ENCODE measurements at regions not wholly inside any gene's neighbourhood (a gene's known extent, or its start where the extent isn't known, plus 50 kb on each side); places are given as distances from the start of the nearest gene placed in this dataset.

- no peak for DNase-seq
These were observed 108.9 kb upstream of the THBS1 start for GRCh38 chr15:39471785-39472574.

- no peak for DNase-seq
These were observed 108.1 kb upstream of the THBS1 start for GRCh38 chr15:39472621-39473297.

GRCh38 chr15:39473298-39473947 is 107.5 kb upstream of the THBS1 start:
- no peak for DNase-seq

GRCh38 chr15:39474657-39475056 is 106.2 kb upstream of the THBS1 start:
- no peak for DNase-seq

- DNase-seq = no peak
These were observed 101.9 kb upstream of the THBS1 start for GRCh38 chr15:39478996-39479395.

- no peak for DNase-seq
These were observed 101.0 kb upstream of the THBS1 start for GRCh38 chr15:39479911-39480310.

- DNase-seq = no peak
These were observed 98.4 kb upstream of the THBS1 start for GRCh38 chr15:39482459-39482858.

- DNase-seq = no peak
These were observed 94.0 kb upstream of the THBS1 start for GRCh38 chr15:39486621-39487457.

GRCh38 chr15:39487458-39487735 is 93.5 kb upstream of the THBS1 start:
- DNase-seq = no peak

GRCh38 chr15:39488516-39488915 is 92.4 kb upstream of the THBS1 start:
- no peak for DNase-seq

- no peak for DNase-seq
These were observed 91.9 kb upstream of the THBS1 start for GRCh38 chr15:39488961-39489360.

GRCh38 chr15:39491115-39491885 is 89.6 kb upstream of the THBS1 start:
- DNase-seq = no peak

GRCh38 chr15:39491886-39492490 is 88.9 kb upstream of the THBS1 start:
- DNase-seq = no peak

GRCh38 chr15:39493424-39494067 is 87.3 kb upstream of the THBS1 start:
- no peak for DNase-seq

GRCh38 chr15:39494462-39494861 is 86.4 kb upstream of the THBS1 start:
- DNase-seq = no peak

GRCh38 chr15:39495871-39496840 is 84.7 kb upstream of the THBS1 start:
- no peak for DNase-seq

GRCh38 chr15:39497016-39497758 is 83.7 kb upstream of the THBS1 start:
- no peak for DNase-seq

- no peak for DNase-seq
These were observed 82.9 kb upstream of the THBS1 start for GRCh38 chr15:39497759-39498565.

GRCh38 chr15:39498629-39499028 is 82.2 kb upstream of the THBS1 start:
- DNase-seq = no peak
